ENCODE measurements at regions not wholly inside any gene's neighbourhood (a gene's known extent, or its start where the extent isn't known, plus 50 kb on each side); places are given as distances from the start of the nearest gene placed in this dataset.

- TF ChIP-seq CTCF (conservative IDR thresholded peaks at IDR 0.05; ENCODE audit: low read length) (no peak), EZH2phosphoT487 (IDR thresholded peaks at IDR 0.05; ENCODE audit: borderline replicate concordance) (no peak)
Observed at GRCh38 chr17:33802349-33803198, 452.5 kb upstream of the CCL2 start.

Measured in Loucy (cell line).